ENCODE measurements at regions not wholly inside any gene's neighbourhood (a gene's known extent, or its start where the extent isn't known, plus 50 kb on each side); places are given as distances from the start of the nearest gene placed in this dataset.

- no peak for DNase-seq (ENCODE audit: extremely low spot score in 2 of 2)
- no peaks in the 10 kb centered on the region for H3K4me1 ChIP-seq
- H3K36me3 ChIP-seq = no peaks in the 10 kb centered on the region
- no peaks in the 10 kb centered on the region for H3K27me3 ChIP-seq
- intact Hi-C loops (cut with DNase I) = no loop called here
- no peak for TF ChIP-seq CTCF (IDR thresholded peaks at IDR 0.05)
- TF ChIP-seq POLR2AphosphoS5 (IDR thresholded peaks at IDR 0.05; ENCODE audit: insufficient read depth in 1 of 2, low read depth in 1 of 2) = no peak
- TF ChIP-seq POLR2A (IDR thresholded peaks at IDR 0.05) = no peak
- no peaks in the 10 kb centered on the region for H3K9me3 ChIP-seq
- no peak overlapping the region for H3K4me3 ChIP-seq
- no peak overlapping the region for H3K27ac ChIP-seq
Observed at GRCh38 chr4:174406383-174406782, 115.9 kb downstream of the HPGD start.

- Histone ChIP-seq H3K36me3 (no peaks in the 10 kb centered on the region), H3K27ac (no peak overlapping the region), H3K4me1 (no peaks in the 10 kb centered on the region), H3K4me3 (no peak overlapping the region), H3K9me3 (no peaks in the 10 kb centered on the region), H3K27me3 (no peaks in the 10 kb centered on the region)
- intact Hi-C loops (cut with DNase I) = no loop called here
- TF ChIP-seq POLR2A (IDR thresholded peaks at IDR 0.05) = no peak
- TF ChIP-seq CTCF (IDR thresholded peaks at IDR 0.05) = no peak
- TF ChIP-seq POLR2AphosphoS5 (IDR thresholded peaks at IDR 0.05; ENCODE audit: insufficient read depth in 1 of 2, low read depth in 1 of 2) = no peak
- DNase-seq (ENCODE audit: extremely low spot score in 2 of 2) = no peak
Observed at GRCh38 chr4:174405923-174406322, 116.4 kb downstream of the HPGD start.

- TF ChIP-seq POLR2AphosphoS5 (IDR thresholded peaks at IDR 0.05; ENCODE audit: insufficient read depth in 1 of 2, low read depth in 1 of 2) (no peak), CTCF (IDR thresholded peaks at IDR 0.05) (no peak), POLR2A (IDR thresholded peaks at IDR 0.05) (no peak)
- intact Hi-C loops (cut with DNase I) = no loop called here
- Histone ChIP-seq H3K27ac (no peak overlapping the region), H3K4me1 (no peaks in the 10 kb centered on the region), H3K36me3 (no peaks in the 10 kb centered on the region), H3K27me3 (no peaks in the 10 kb centered on the region), H3K9me3 (no peaks in the 10 kb centered on the region), H3K4me3 (no peak overlapping the region)
- no peak for DNase-seq (ENCODE audit: extremely low spot score in 2 of 2)
Observed at GRCh38 chr4:174404677-174405076, 117.6 kb downstream of the HPGD start.

- H3K27ac ChIP-seq = no peak overlapping the region
- H3K9me3 ChIP-seq = no peaks in the 10 kb centered on the region
Observed at GRCh38 chr4:174403177-174403543, 119.1 kb downstream of the HPGD start.

More at GRCh38 chr4:174403177-174403543, 119.1 kb downstream of the HPGD start:
- no peak overlapping the region for H3K4me3 ChIP-seq
- H3K4me1 ChIP-seq = no peaks in the 10 kb centered on the region
- H3K36me3 ChIP-seq = no peaks in the 10 kb centered on the region
- H3K27me3 ChIP-seq = no peaks in the 10 kb centered on the region
- TF ChIP-seq POLR2AphosphoS5 (IDR thresholded peaks at IDR 0.05; ENCODE audit: insufficient read depth in 1 of 2, low read depth in 1 of 2) (no peak), CTCF (IDR thresholded peaks at IDR 0.05) (no peak), POLR2A (IDR thresholded peaks at IDR 0.05) (no peak)
- intact Hi-C loops (cut with DNase I) = no loop called here
- DNase-seq (ENCODE audit: extremely low spot score in 2 of 2) = no peak

All from vagina (tissue), 2 donors.